Osteoblast (primary cell): ENCODE measurements at regions not wholly inside any gene's neighbourhood (a gene's known extent, or its start where the extent isn't known, plus 50 kb on each side); places are given as distances from the start of the nearest gene placed in this dataset.

Source experiments
- DNase-seq: peaks from one replicate; pipeline ENCODE4 v3.0.0; 2011; ENCODE audit warnings: low spot score, mixed read lengths; ENCODE audit not compliant: insufficient read length; ENCODE audit errors: missing footprints
- H2AFZ ChIP-seq: 2 replicates; pipeline ENCODE4 v1.6.0; 2011; ENCODE audit warnings: mild to moderate bottlenecking, low read length
- H3K27ac ChIP-seq: 2 replicates; pipeline ENCODE4 v1.5.1; 2011; ENCODE audit warnings: mild to moderate bottlenecking, low read depth, low read length, moderate library complexity
- H3K27me3 ChIP-seq: 2 replicates; pipeline ENCODE4 v1.6.0; 2012; ENCODE audit warnings: mild to moderate bottlenecking, control low read depth, inconsistent platforms, low read length, moderate library complexity; ENCODE audit not compliant: insufficient read depth
- H3K36me3 ChIP-seq: 2 replicates; pipeline ENCODE4 v1.5.1; 2011; ENCODE audit warnings: mild to moderate bottlenecking, low read length, control low read depth, moderate library complexity; ENCODE audit not compliant: insufficient read depth
- H3K4me1 ChIP-seq: 2 replicates; pipeline ENCODE4 v1.5.1; 2011; ENCODE audit warnings: mild to moderate bottlenecking, low read length, control low read depth, moderate library complexity; ENCODE audit not compliant: insufficient read depth
- H3K4me2 ChIP-seq: 2 replicates; pipeline ENCODE4 v1.6.0; 2011; ENCODE audit warnings: mild to moderate bottlenecking, low read length; ENCODE audit not compliant: insufficient read depth
- H3K4me3 ChIP-seq: fragments of 200-600 bp; sonication (generic); 3 replicates; pipeline ENCODE4 v1.5.1; 2012; ENCODE audit warnings: mild to moderate bottlenecking, low read length, inconsistent platforms; ENCODE audit not compliant: insufficient read depth
- H3K79me2 ChIP-seq: 2 replicates; pipeline ENCODE4 v1.6.0; 2012; ENCODE audit warnings: mild to moderate bottlenecking, low read length, control low read depth, inconsistent platforms; ENCODE audit not compliant: insufficient read depth
- H3K9me3 ChIP-seq: 2 replicates; pipeline ENCODE4 v1.5.1; 2011; ENCODE audit warnings: low read depth, low read length, control low read depth
- H4K20me1 ChIP-seq: 2 replicates; pipeline ENCODE4 v1.6.0; 2012; ENCODE audit warnings: mild to moderate bottlenecking, low read length, control low read depth; ENCODE audit not compliant: insufficient read depth
- CTCF ChIP-seq: IDR thresholded peaks from 2 replicates; pipeline ENCODE4 v1.5.1; 2011; ENCODE audit warnings: mild to moderate bottlenecking, low read depth, low read length, moderate library complexity; ENCODE audit errors: extremely low read depth

GRCh38 chr13:42417626-42418025 is 145.7 kb downstream of the AKAP11 start:
- Histone ChIP-seq H2AFZ (no peak overlapping the region), H3K4me3 (no peak overlapping the region), H3K9me3 (no peaks in the 10 kb centered on the region), H4K20me1 (no peaks in the 10 kb centered on the region), H3K4me2 (no peak overlapping the region), H3K4me1 (no peaks in the 10 kb centered on the region), H3K27ac (no peak overlapping the region), H3K27me3 (peaks cover 7% of the 10 kb centered on the region), H3K36me3 (no peaks in the 10 kb centered on the region), H3K79me2 (no peaks in the 10 kb centered on the region)
- no peak for DNase-seq
- TF ChIP-seq CTCF = no peak

- Histone ChIP-seq H3K4me1 (no peaks in the 10 kb centered on the region), H3K4me2 (no peak overlapping the region), H3K4me3 (no peak overlapping the region), H2AFZ (no peak overlapping the region), H3K27me3 (peaks cover 7% of the 10 kb centered on the region), H4K20me1 (no peaks in the 10 kb centered on the region), H3K79me2 (no peaks in the 10 kb centered on the region), H3K9me3 (no peaks in the 10 kb centered on the region), H3K27ac (no peak overlapping the region), H3K36me3 (no peaks in the 10 kb centered on the region)
- DNase-seq = no peak
- TF ChIP-seq CTCF = no peak
These were observed 146.2 kb downstream of the AKAP11 start for GRCh38 chr13:42418184-42418583.

- H3K36me3 ChIP-seq = no peaks in the 10 kb centered on the region
- H3K4me3 ChIP-seq = no peak overlapping the region
- H3K9me3 ChIP-seq = no peaks in the 10 kb centered on the region
- TF ChIP-seq CTCF = no peak
- DNase-seq = peak; percentile 26
- no peak overlapping the region for H3K27ac ChIP-seq
- H3K4me2 ChIP-seq = no peak overlapping the region
- no peak overlapping the region for H2AFZ ChIP-seq
- H3K79me2 ChIP-seq = no peaks in the 10 kb centered on the region
- no peaks in the 10 kb centered on the region for H3K4me1 ChIP-seq
- peaks cover 7% of the 10 kb centered on the region for H3K27me3 ChIP-seq
- H4K20me1 ChIP-seq = no peaks in the 10 kb centered on the region
These were observed 148.4 kb downstream of the AKAP11 start for GRCh38 chr13:42420304-42420703.

GRCh38 chr13:42422681-42423080 is 150.7 kb downstream of the AKAP11 start:
- Histone ChIP-seq H3K79me2 (no peaks in the 10 kb centered on the region), H3K9me3 (no peaks in the 10 kb centered on the region), H4K20me1 (no peaks in the 10 kb centered on the region), H3K4me1 (no peaks in the 10 kb centered on the region), H3K4me2 (no peak overlapping the region), H3K36me3 (no peaks in the 10 kb centered on the region), H3K27me3 (peaks cover 7% of the 10 kb centered on the region), H3K27ac (no peak overlapping the region), H3K4me3 (no peak overlapping the region), H2AFZ (no peak overlapping the region)
- no peak for DNase-seq
- no peak for TF ChIP-seq CTCF
